HEK293T (cell line): ENCODE measurements at regions not wholly inside any gene's neighbourhood (a gene's known extent, or its start where the extent isn't known, plus 50 kb on each side); places are given as distances from the start of the nearest gene placed in this dataset.

Source experiments
- CTCF ChIA-PET: fragments of 350-600 bp; formaldehyde crosslinking; extraction: SDS; loops from one replicate; lab custom pipeline; 2021; ENCODE audit warnings: antibody characterized with exemption, inconsistent platforms; lab: Yijun Ruan, JAX
- POLR2A ChIA-PET: fragments of 350-600 bp; formaldehyde crosslinking; extraction: SDS; loops from one replicate; lab custom pipeline; 2020; ENCODE audit warnings: antibody characterized with exemption, inconsistent platforms; lab: Yijun Ruan, JAX
- DNase-seq: peaks from one replicate; pipeline ENCODE4 v3.0.0; 2012; ENCODE audit warnings: mixed read lengths; ENCODE audit errors: extremely low spot score
- ARNT ChIP-seq: fragments of 450-650 bp; IDR thresholded peaks from 2 replicates; pipeline ENCODE4 v1.6.1; 2017; ENCODE audit warnings: mild to moderate bottlenecking
- BHLHE40 ChIP-seq: fragments of 450-650 bp; IDR thresholded peaks from 2 replicates; pipeline ENCODE4 v1.6.1; 2016; ENCODE audit warnings: mild to moderate bottlenecking, moderate library complexity, borderline replicate concordance
- CTBP1 ChIP-seq: fragments of 450-650 bp; IDR thresholded peaks from 2 replicates; pipeline ENCODE4 v1.6.1; 2016; ENCODE audit warnings: borderline replicate concordance
- ELF4 ChIP-seq: fragments of 450-650 bp; IDR thresholded peaks from 2 replicates; pipeline ENCODE4 v1.6.1; 2017; ENCODE audit warnings: antibody characterized with exemption
- FOXA1 ChIP-seq: fragments of 450-650 bp; IDR thresholded peaks from 2 replicates; pipeline ENCODE4 v1.6.1; 2016; ENCODE audit warnings: mild to moderate bottlenecking
- FOXK2 ChIP-seq: fragments of 450-650 bp; IDR thresholded peaks from 2 replicates; pipeline ENCODE4 v1.6.1; 2016; ENCODE audit warnings: mild to moderate bottlenecking
- FOXM1 ChIP-seq: fragments of 450-650 bp; IDR thresholded peaks from 2 replicates; pipeline ENCODE4 v1.6.1; 2017; ENCODE audit warnings: mild to moderate bottlenecking, borderline replicate concordance
- HDGF ChIP-seq: fragments of 450-650 bp; IDR thresholded peaks from 2 replicates; pipeline ENCODE4 v1.6.1; 2017; ENCODE audit warnings: antibody characterized with exemption, borderline replicate concordance
- L3MBTL2 ChIP-seq: fragments of 450-650 bp; conservative IDR thresholded peaks from 2 replicates; pipeline ENCODE4 v1.6.1; 2016; ENCODE audit warnings: mild to moderate bottlenecking
- LEF1 ChIP-seq: fragments of 450-650 bp; IDR thresholded peaks from 2 replicates; pipeline ENCODE4 v1.6.1; 2017; ENCODE audit warnings: mild to moderate bottlenecking, borderline replicate concordance
- NFRKB ChIP-seq: fragments of 450-650 bp; IDR thresholded peaks from 2 replicates; pipeline ENCODE4 v1.6.1; 2016; ENCODE audit warnings: mild to moderate bottlenecking, moderate library complexity
- SP1 ChIP-seq: fragments of 450-650 bp; IDR thresholded peaks from 2 replicates; pipeline ENCODE4 v1.6.1; 2017
- SUZ12 ChIP-seq: fragments of 450-650 bp; IDR thresholded peaks from 2 replicates; pipeline ENCODE4 v1.6.1; 2016; ENCODE audit warnings: mild to moderate bottlenecking
- TARDBP ChIP-seq: fragments of 450-650 bp; IDR thresholded peaks from 2 replicates; pipeline ENCODE4 v1.6.1; 2016
- ZNF384 ChIP-seq: fragments of 450-650 bp; IDR thresholded peaks from 2 replicates; pipeline ENCODE4 v1.6.1; 2016
- TF ChIP-seq, protein P1 (sequence below): fragments of 450-650 bp; IDR thresholded peaks from 2 replicates; pipeline ENCODE4 v1.6.1; 2016

DNA sequence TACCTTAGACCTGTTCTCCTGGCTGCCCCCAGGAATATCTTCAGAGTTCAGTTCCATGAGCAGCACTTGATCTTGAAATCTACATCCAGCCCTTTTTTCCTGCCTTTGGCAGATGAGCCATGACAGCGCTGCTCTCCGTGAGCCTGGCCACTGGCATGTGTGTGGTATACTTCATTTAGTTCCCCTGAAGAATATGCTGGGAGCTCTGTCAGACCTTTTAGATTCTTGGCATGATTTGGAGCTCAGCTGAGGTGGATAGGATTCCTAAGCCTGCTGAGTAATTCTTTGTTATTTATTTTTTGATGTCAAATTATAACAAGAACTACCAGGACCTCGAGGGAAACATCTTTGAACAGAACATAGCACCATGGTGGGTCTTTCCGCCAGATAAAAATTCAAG, 121.7 kb downstream of the EDEM1 start:
- TF ChIP-seq BHLHE40 = no peak
- no peak for TF ChIP-seq ELF4
- TF ChIP-seq LEF1 = no peak
- TF ChIP-seq, protein P1, sequence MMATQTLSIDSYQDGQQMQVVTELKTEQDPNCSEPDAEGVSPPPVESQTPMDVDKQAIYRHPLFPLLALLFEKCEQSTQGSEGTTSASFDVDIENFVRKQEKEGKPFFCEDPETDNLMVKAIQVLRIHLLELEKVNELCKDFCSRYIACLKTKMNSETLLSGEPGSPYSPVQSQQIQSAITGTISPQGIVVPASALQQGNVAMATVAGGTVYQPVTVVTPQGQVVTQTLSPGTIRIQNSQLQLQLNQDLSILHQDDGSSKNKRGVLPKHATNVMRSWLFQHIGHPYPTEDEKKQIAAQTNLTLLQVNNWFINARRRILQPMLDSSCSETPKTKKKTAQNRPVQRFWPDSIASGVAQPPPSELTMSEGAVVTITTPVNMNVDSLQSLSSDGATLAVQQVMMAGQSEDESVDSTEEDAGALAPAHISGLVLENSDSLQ = no peak
- no peak for TF ChIP-seq CTBP1
- TF ChIP-seq FOXA1 = no peak
- TF ChIP-seq NFRKB = no peak
- TF ChIP-seq ZNF384 = no peak
- TF ChIP-seq SUZ12 = no peak
- TF ChIP-seq L3MBTL2 = no peak
- no peak for TF ChIP-seq TARDBP
- no peak for TF ChIP-seq ARNT
- TF ChIP-seq HDGF = no peak
- no peak for TF ChIP-seq FOXK2
- TF ChIP-seq SP1 = no peak
- TF ChIP-seq FOXM1 = no peak
- no peak for DNase-seq
- ChIA-PET CTCF (no interaction called here), POLR2A (no interaction called here)

DNA sequence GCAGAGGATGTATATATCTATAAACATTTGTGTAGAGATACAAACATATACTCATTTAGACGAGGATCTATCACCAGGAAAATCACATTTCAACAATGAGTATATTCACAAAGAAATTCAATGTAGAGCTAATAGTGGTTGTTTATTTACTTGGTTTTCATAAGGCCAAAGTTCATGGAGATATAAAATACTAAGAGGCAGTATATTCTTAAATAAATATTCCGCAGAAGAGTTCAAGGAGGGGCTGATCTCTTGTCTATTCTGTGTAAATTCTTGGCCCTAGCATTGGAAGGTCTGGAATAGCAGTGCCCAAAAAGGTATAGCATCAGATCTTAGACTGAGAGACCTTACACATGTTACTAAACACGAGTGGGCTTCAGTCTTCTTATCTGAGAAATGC, 122.1 kb downstream of the EDEM1 start:
- TF ChIP-seq BHLHE40 = no peak
- no peak for TF ChIP-seq ARNT
- no peak for TF ChIP-seq CTBP1
- no peak for TF ChIP-seq FOXA1
- TF ChIP-seq LEF1 = no peak
- TF ChIP-seq L3MBTL2 = no peak
- CTCF ChIA-PET = no interaction called here
- no peak for DNase-seq
- POLR2A ChIA-PET = no interaction called here

DNA sequence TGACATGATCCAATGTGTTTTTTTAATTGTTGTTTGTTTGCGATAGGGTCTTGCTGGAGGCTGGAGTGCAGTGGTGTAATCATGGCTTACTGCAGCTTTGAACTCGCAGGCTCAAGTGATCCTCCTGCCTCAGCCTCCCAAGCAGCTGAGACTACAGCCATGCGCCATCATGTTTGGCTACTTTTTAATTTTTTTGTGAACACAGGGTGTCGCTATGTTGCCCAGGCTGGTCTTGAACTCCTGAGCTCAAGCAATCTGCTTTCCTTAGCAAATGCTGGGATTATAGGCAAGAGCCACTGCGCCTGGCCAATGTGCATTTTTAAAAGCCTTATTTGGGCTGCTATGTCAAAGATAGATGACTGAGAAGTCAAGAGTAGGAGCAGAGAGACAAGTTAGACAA, 123.0 kb downstream of the EDEM1 start:
- no peak for TF ChIP-seq ELF4
- no peak for TF ChIP-seq ARNT
- no peak for TF ChIP-seq LEF1
- no peak for TF ChIP-seq CTBP1
- TF ChIP-seq NFRKB = no peak
- TF ChIP-seq SUZ12 = no peak
- TF ChIP-seq L3MBTL2 = no peak
- no peak for TF ChIP-seq BHLHE40
- TF ChIP-seq TARDBP = no peak
- no peak for TF ChIP-seq SP1
- TF ChIP-seq ZNF384 = no peak
- POLR2A ChIA-PET = no interaction called here
- no peak for DNase-seq
- CTCF ChIA-PET = interaction anchor here (0.8 kb wide), 1 partner anchor 90 kb away, joined by 3 read pairs; no protein-coding TSS in a partner anchor

DNA sequence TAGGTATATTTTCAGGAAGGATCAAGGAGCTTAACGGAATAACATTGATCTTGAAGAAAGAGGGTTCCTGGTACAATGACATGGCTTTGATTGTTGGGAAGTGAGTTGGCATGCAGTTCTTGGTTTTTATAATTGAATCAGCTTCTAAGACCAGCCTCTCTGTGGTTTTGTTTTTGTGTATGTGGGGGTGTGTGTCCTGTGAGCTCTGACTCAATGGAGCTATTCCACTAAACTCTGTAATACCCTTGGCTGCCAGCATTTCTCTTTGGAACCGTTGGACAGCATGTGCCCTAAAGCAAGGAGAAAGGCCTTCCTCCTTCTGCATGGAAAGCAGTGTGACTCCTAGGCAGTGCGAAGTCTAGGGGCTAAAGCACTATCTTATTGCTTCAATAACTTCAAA, 124.8 kb downstream of the EDEM1 start:
- ChIA-PET CTCF (no interaction called here), POLR2A (no interaction called here)
- TF ChIP-seq FOXK2 = no peak
- no peak for TF ChIP-seq BHLHE40
- TF ChIP-seq FOXA1 = no peak
- no peak for TF ChIP-seq FOXM1
- no peak for TF ChIP-seq CTBP1
- no peak for TF ChIP-seq L3MBTL2
- TF ChIP-seq, protein P1 = no peak
- TF ChIP-seq ARNT = no peak
- TF ChIP-seq SUZ12 = no peak
- TF ChIP-seq TARDBP = no peak
- DNase-seq = no peak

DNA sequence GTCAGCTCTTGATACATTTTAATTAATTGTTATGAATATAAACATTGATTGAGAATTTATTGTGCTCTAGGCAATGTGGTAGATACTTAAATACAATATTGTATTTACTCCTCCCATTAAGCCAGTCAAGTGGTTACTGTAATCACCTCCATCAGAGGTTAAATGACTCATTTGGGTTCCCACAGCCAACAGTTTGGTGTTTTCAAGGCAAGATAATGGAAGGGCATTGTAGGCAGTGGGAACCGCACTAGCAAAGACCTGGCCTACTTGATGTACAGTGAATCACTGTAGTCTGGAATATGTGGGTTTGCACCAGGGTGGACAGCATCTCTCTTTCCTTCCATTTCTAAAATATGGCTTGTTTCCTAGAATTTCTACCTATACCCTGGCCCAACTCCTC, 127.4 kb downstream of the EDEM1 start:
- TF ChIP-seq ARNT (no peak), L3MBTL2 (no peak), SP1 (no peak), ZNF384 (no peak), ELF4 (no peak), NFRKB (no peak), TARDBP (no peak), SUZ12 (no peak), BHLHE40 (no peak), LEF1 (no peak), FOXA1 (no peak), CTBP1 (no peak), FOXK2 (no peak), FOXM1 (no peak), HDGF (no peak)
- TF ChIP-seq, protein P1 = no peak
- POLR2A ChIA-PET = no interaction called here
- CTCF ChIA-PET = no interaction called here
- DNase-seq = no peak

DNA sequence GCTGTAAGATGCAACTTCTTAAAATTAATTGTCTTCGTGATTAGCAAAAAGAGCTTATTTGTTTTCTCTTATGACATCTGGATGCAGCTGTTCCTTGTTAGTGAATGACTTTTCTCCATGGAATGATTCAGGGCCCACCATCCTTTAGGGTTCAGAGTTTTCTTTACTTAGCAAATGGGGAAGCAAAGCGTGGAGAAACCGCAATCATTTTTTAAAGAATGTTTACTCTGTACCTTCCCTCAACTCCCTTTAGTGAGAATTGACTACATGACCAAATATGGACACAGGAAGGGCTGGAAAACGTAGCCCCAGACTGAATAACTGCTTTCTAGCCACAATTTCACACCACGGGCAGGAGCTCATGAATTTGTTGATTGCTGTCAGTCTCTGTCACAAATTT, 130.1 kb downstream of the EDEM1 start:
- ChIA-PET CTCF (no interaction called here), POLR2A (no interaction called here)
- DNase-seq = no peak
- TF ChIP-seq ARNT = no peak
- TF ChIP-seq BHLHE40 = no peak
- TF ChIP-seq FOXM1 = no peak
- TF ChIP-seq TARDBP = no peak
- no peak for TF ChIP-seq L3MBTL2
- no peak for TF ChIP-seq ELF4
- TF ChIP-seq, protein P1 = no peak
- TF ChIP-seq FOXA1 = no peak
- TF ChIP-seq SP1 = no peak
- no peak for TF ChIP-seq CTBP1
- no peak for TF ChIP-seq SUZ12
- no peak for TF ChIP-seq ZNF384
- no peak for TF ChIP-seq FOXK2
- no peak for TF ChIP-seq NFRKB
- no peak for TF ChIP-seq HDGF
- no peak for TF ChIP-seq LEF1
